NCI-H1930 (cell line): ENCODE measurements at regions not wholly inside any gene's neighbourhood (a gene's known extent, or its start where the extent isn't known, plus 50 kb on each side); places are given as distances from the start of the nearest gene placed in this dataset.

Experiments used
- DNase-seq, 2 experiments: peaks; one replicate each; lab custom pipeline; 2025; lab: John Stamatoyannopoulos, UW

DNA sequence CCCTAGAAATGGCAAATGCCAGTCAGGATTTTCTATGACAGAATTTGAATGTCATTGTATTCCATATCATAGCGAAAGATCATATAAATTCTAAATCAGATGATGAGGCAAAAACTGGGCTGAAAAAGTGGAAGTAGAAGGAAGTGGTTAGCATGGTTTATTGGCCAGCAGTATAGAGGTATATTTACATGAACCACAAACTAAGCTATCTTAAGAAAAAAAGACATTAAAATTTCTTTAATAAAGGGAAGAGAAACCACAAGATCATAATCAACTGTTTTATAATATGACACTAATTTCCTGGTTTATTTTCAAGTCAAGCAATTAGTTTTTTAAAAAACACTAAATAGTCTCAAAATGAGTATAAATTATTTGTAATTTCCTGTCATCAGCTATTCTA lies 123.2 kb upstream of the LRP1B start:
- DNase-seq: no peak

DNA sequence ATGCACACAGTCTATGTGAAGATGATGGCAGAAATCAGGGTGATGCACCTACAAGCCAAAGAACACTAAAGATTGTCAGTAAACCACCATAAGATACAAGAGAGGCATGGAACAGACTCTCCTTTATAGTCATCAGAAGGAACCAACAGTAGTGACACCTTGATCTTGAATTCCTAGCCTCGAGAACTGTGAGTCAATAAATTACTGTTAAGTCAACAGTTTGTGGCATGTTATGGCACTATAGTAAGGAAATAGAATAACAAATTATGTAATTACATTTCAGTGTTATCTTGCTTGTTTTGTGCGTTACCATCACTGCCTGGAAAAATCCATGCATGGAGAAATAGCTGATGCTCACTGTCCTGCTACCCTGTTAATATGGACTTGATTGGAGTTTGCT lies 110.2 kb upstream of the LRP1B start:
- no peak for DNase-seq

DNA sequence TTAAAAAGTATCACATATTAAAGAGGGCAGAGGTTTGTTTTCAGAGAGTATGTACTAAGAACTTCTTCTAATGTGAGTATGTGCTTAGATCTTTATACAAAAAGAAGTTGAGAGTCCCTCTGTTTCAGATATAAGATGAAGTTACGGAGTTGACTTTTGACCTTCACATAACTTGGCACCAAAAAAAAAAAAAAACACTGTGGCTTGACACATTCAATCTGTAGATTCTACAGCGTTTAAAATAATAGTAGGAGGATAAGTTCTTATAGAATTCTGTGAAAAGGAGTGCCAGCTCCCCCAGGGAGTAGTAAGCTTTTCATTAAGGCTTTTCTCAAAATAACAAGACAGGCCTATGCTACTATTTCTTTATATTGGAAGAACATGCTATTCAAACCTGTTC lies 105.4 kb upstream of the LRP1B start:
- DNase-seq: no peak

DNA sequence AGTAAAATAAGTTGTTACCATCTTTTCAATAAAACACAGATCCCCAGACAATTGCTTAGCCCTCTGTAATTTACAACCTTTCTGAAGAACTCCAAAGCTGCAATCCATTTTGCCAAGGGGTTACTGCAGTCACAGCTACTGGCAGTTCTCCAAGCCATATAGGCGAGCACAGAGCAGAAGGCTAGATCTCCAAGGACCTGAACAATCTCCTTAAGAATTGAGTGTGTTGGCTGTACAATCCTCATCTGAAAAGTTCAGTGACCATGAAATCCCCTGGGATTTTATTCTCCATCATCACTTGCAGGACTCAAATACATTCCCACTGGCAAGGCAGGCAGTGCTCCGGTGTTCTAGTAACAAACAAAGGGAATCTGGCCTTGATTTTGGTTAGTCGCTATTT lies 103.9 kb upstream of the LRP1B start:
- no peak for DNase-seq

DNA sequence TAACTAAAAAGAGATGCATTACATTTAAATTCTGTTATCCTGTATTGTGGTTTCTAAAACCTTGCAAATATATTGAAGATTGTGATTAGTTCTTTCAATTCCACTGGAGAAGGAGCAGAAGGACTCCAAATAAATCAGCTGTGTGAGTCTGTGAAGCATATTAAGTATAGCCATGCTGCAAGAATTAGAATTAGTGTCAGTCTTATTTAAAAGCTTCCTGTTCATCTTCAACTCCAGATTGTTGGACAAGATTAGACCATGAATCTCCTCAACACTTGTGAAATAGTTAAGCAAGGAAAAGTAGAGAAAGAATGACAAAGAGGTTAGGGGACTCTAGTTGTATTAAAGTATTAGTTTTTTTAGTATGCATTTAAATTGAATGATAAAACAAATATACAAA lies 92.5 kb upstream of the LRP1B start:
- DNase-seq: no peak

DNA sequence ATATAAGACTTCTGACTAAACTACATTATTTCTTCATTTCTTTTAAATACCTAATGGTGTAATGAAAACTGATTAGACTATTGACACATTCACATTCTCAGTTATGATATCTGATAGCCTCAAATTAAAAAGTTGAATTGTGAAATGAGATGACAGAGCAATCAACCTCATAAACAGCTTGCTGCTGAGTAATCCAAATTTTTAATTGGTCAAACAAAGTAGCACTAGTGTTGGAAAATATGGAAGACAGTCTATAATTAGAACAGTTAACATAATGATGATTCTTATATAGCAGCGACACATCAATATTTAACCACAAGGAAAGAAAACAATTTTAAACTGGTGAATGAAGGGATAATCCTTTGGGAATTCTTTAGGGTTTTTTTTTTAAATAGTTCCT lies 91.9 kb upstream of the LRP1B start:
- peak; percentile 10 to 39 for DNase-seq

DNA sequence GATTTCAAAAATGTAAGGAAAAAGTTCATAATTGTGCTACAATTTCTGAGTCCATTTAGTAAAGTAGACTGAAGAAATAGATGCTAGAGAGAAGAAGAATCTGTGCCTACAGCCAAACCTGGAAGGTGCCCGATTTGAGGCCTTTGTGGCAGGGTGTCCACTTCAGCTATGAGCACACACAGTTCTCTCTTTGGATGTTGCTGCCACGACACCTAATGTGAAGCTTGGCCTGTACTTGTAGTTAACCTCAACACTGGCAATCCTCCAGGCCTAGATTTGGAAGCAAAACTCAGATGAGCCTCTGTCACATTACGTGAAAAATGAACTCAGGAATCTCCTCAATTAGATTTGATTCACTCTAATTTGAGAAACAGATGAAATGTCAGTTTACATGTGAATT lies 90.1 kb upstream of the LRP1B start:
- DNase-seq: no peak

DNA sequence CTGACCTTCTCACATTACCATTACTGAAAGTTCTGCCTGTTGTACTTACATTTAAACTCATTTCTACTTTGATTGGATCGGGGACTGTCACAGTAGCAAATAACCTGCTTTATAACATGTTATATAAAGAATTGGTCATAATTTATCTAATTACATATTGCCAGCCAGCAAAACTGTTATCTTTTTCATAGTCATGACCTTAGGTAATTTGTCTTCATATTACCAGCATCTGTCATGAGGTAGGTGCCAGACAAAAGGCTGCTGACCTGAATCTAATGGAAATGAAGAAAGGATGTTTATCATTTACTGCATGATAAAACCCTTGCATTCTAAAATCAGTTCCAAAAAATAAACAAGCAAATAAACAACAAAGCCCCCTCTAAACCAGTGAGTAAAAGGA lies 89.4 kb upstream of the LRP1B start:
- DNase-seq: no peak

DNA sequence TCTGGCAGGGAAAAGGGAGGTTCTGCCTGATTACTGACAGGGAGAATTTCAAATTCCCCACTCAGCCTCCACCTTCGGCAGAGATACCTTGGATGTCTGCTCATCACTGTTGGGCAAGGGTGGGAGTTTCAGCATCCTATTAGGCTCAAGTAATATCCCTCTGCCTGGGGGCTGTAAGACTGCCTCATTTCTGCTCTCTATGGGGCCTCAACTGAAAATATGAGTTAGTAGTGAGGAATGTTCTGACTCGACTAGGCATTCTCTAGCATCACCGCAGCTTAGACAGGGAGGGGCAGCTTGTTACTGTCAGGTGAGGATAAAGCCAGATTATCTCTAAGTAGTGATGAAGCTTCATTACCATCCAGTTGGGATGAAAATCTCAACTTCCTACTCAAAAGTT lies 87.7 kb upstream of the LRP1B start:
- DNase-seq: no peak

DNA sequence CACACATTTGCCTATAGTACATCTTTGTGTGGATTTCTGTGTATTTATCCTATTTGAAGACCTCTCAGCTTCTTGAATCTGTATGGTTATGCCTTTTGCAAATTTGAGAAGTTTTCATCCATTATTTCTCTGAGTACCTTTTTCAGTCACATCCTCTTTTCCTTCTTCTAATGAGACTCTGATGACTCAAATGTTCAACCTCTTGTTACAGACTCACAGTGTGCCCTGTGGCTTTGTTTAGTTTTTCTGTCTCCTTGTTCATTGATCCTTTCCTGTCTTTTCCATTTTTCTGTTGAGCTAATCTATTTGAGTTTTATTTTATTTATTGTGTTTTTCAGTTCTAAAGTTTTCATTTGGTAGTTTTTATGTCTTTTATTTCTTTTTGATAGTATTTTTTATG lies 87.0 kb upstream of the LRP1B start:
- no peak for DNase-seq

DNA sequence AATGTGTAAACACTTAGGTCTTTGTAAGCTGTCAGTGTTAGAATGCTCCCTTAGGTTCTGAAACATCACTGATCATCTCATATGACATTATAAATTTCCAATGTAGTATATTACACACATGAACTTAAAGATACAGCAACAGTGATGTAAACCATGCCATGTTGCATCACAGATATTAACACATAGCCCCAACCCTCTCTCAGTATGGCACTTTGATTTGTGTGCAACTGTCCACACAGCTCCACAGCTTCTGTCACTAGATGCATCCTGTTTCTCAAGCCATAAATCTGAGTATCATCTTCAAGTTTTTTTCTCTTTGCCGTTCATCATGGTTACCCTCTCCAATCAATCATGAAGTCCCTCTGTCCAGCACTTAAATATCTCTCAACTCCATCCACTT lies 69.2 kb upstream of the LRP1B start:
- DNase-seq: no peak

DNA sequence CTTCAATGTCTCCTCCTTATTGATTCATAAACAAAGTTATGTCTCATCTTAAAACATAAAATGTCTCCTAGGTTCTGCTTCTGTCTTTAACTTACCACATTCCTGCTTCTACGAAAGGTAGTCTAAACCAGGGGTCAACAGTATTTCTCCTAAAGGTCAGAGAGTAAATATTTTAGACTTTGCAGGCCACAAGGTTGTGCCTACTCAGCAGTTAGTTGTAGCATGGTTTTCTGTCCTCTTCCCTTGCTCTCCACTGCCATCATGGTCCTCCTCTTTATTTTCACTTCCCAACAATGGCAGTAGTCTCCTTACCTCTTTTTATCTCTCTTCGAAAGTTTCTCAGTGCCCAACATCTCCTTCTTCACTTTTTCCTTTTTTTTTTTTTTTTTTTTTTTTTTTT lies 68.3 kb upstream of the LRP1B start:
- DNase-seq: no peak

DNA sequence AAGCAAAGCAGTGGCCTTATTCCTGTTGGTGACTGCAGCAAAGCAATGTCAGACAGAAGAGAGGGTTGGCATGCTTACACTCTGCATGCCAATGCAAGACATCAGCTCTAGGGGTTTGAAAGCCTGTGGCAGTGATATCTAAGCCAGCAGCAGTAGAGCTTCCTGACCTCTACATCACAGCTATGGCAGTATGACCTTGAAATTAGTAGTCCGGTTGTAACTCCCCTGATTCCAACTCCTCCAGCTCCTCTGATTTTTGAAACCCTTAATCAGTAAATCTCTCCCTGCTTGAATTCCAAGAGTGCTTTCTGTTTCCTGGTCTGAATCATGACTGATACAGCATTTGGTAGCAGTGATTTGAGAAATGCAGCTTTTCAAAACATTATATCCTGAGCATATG lies 60.0 kb upstream of the LRP1B start:
- no peak for DNase-seq

DNA sequence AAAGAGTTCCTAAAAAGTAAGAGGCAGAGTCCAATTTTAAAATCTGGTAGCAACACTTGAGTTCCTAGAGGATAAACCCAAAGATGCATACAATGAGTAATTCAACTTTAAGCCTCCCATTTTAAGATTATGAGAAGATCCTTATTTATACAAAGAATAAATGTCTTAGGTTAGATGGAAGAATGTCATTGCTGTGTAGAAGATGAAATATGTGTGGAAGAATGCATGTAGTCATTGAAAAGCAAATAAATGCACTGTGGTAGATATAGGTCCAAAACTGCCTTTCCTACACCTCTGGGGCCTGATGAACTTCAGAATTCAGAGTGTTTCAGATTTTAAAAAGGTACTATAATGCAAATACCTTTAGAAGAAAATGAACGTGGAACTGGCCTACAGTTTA lies 58.7 kb upstream of the LRP1B start:
- DNase-seq: no peak

DNA sequence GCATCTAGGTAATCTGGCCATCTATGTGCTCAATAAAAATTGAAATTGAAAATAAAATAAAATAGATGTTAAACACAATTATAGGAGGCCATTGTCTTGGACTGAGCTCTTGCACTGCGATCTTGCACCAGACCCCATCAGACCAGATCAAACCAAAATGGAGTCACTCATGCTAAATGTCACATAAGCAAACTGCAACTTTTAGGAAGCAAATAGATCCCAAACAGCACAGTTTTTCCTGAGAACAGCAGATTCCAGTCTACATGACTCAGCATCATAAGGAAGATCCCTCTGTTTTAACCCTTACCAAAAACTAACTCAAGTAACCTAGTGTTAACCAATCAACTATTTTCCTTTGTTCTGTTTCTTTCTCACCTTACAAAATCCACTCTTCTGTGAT lies 57.7 kb upstream of the LRP1B start:
- DNase-seq: no peak

DNA sequence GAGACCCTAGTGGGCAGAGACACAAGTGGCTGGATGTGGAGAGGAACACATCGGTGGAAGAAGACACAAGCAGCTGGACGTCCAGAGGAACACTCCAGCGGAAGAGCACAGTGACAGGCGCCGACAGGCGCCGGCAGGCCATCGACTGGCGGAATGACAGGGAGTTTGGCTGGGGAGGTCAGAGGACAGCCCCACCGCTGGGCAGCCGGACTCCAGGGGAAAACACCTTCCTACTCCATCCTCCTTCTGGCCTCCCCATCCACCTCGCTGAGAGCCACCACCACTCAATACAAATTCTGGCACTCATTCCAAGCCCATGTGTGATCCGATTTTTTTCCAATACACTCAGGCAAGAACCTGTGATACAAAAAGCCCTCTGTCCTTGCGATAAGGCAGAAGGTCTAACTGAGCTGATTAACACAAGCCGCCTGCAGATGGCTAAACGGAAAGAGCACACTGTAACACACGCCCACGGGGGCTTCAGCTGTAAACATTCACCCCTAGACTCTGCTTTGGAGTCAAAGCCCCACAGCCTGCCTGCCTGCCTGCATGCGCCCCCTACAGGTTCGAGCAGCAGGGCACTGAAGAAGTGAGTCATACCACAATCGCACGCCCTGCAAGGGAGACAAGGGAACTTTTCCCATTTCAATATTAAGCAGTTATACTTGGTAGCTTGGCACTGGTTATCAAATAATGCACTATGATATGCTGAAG lies 50.2 kb upstream of the LRP1B start:
- no peak for DNase-seq
